WTC11 (cell line): ENCODE measurements at regions not wholly inside any gene's neighbourhood (a gene's known extent, or its start where the extent isn't known, plus 50 kb on each side); places are given as distances from the start of the nearest gene placed in this dataset.

ENCODE experiments used
- ATAC-seq: fragments of 200-7000 bp; cut with Tn5 transposase; 2 replicates; pipeline ENCODE4 v1.10.0; 2021; ENCODE audit warnings: mild to moderate bottlenecking, moderate library complexity
- CTCF ChIA-PET: fragments of 300-600 bp; sonication (Branson Sonifier 250); formaldehyde crosslinking; loops from one replicate; lab custom pipeline; 2021; ENCODE audit warnings: antibody characterized with exemption; lab: Charles Lee
- POLR2A ChIA-PET: fragments of 350-600 bp; sonication (Branson Sonifier 250); formaldehyde crosslinking; loops from one replicate; lab custom pipeline; 2021; ENCODE audit warnings: antibody characterized with exemption; lab: Charles Lee
- DNase-seq: peaks from one replicate; pipeline ENCODE4 v3.0.0; 2021; ENCODE audit warnings: low spot score
- H3K27ac Mint-ChIP-seq: 2 replicates; pipeline ENCODE4 v1.8.0; 2021; ENCODE audit warnings: mixed read lengths
- H3K27me3 Mint-ChIP-seq: 2 replicates; pipeline ENCODE4 v1.8.0; 2021; ENCODE audit warnings: low read depth, mild to moderate bottlenecking, moderate library complexity, mixed read lengths
- H3K36me3 Mint-ChIP-seq: 2 replicates; pipeline ENCODE4 v1.8.0; 2021; ENCODE audit warnings: mixed read lengths
- H3K4me1 Mint-ChIP-seq: 2 replicates; pipeline ENCODE4 v1.8.0; 2022; ENCODE audit warnings: mixed read lengths
- H3K4me3 Mint-ChIP-seq: 2 replicates; pipeline ENCODE4 v1.8.0; 2021; ENCODE audit warnings: mild to moderate bottlenecking, moderate library complexity, mixed read lengths
- H3K9me3 Mint-ChIP-seq: 2 replicates; pipeline ENCODE4 v1.8.0; 2021; ENCODE audit warnings: mixed read lengths
- AFF4 ChIP-seq: sonication (generic); formaldehyde crosslinking; IDR thresholded peaks from 2 replicates; pipeline ENCODE4 v1.8.1; 2023; ENCODE audit warnings: mild to moderate bottlenecking, missing genetic modification reagents, borderline replicate concordance
- AR ChIP-seq: fragments of 250-450 bp; sonication (Bioruptor Pico); IDR thresholded peaks from 2 replicates; pipeline ENCODE4 v1.9.0; 2021; ENCODE audit warnings: mild to moderate bottlenecking
- ATF2 ChIP-seq: sonication (generic); formaldehyde crosslinking; IDR thresholded peaks from 2 replicates; pipeline ENCODE4 v1.8.1; 2022; ENCODE audit warnings: low read depth, missing genetic modification reagents, borderline replicate concordance
- ERG ChIP-seq: fragments of 250-450 bp; sonication (Bioruptor Pico); IDR thresholded peaks from 2 replicates; pipeline ENCODE4 v1.8.0; 2021; ENCODE audit warnings: mild to moderate bottlenecking
- FOXP4 ChIP-seq: sonication (generic); formaldehyde crosslinking; IDR thresholded peaks from 2 replicates; pipeline ENCODE4 v1.8.0; 2022; ENCODE audit warnings: mild to moderate bottlenecking, missing genetic modification reagents
- GABPB1 ChIP-seq: sonication (generic); formaldehyde crosslinking; IDR thresholded peaks from 2 replicates; pipeline ENCODE4 v1.8.1; 2023; ENCODE audit warnings: mild to moderate bottlenecking, missing genetic modification reagents
- JAZF1 ChIP-seq: fragments of 250-450 bp; sonication (Bioruptor Pico); IDR thresholded peaks from 2 replicates; pipeline ENCODE4 v1.9.0; 2021; ENCODE audit warnings: moderate library complexity, mild to moderate bottlenecking, inconsistent platforms
- PREB ChIP-seq: sonication (generic); formaldehyde crosslinking; IDR thresholded peaks from 2 replicates; pipeline ENCODE4 v1.8.1; 2022; ENCODE audit warnings: mild to moderate bottlenecking, missing genetic modification reagents, moderate library complexity, borderline replicate concordance
- SOX15 ChIP-seq: fragments of 250-450 bp; sonication (Bioruptor Pico); IDR thresholded peaks from 2 replicates; pipeline ENCODE4 v1.9.0; 2021; ENCODE audit warnings: mild to moderate bottlenecking
- ZNF232 ChIP-seq: sonication (generic); formaldehyde crosslinking; IDR thresholded peaks from 2 replicates; pipeline ENCODE4 v1.8.0; 2022; ENCODE audit warnings: mild to moderate bottlenecking, missing genetic modification reagents
- ZNF423 ChIP-seq: fragments of 250-450 bp; sonication (Bioruptor Pico); IDR thresholded peaks from 2 replicates; pipeline ENCODE4 v2.1.2; 2022; ENCODE audit warnings: mild to moderate bottlenecking, moderate library complexity
- ZSCAN18 ChIP-seq: fragments of 250-450 bp; sonication (Bioruptor Pico); IDR thresholded peaks from 2 replicates; pipeline ENCODE4 v2.1.2; 2022; ENCODE audit warnings: mild to moderate bottlenecking, moderate library complexity

GRCh38 chr16:24414534-24414933, 124.8 kb upstream of the RBBP6 start:
- CTCF ChIA-PET, result no interaction called here
- Mint-ChIP-seq H3K9me3 (peaks cover 19% of the 10 kb centered on the region), H3K4me1 (peaks cover 16% of the 10 kb centered on the region), H3K27me3 (no peaks in the 10 kb centered on the region)
- no peak for ATAC-seq
- TF ChIP-seq ERG (no peak), ZNF232 (CRISPR knock-in tag) (no peak), ZNF423 (no peak), ATF2 (CRISPR knock-in tag) (no peak), AR (CRISPR knock-in tag) (no peak), ZSCAN18 (CRISPR knock-in tag) (no peak), FOXP4 (no peak), GABPB1 (no peak), JAZF1 (CRISPR knock-in tag) (no peak), SOX15 (CRISPR knock-in tag) (no peak), PREB (CRISPR knock-in tag) (no peak), AFF4 (CRISPR knock-in tag) (no peak)
- TF ChIP-seq, all 79 proteins: peak for 0
- Mint-ChIP-seq H3K4me3 (no peak overlapping the region), H3K36me3 (peaks cover 8% of the 10 kb centered on the region), H3K27ac (no peak overlapping the region)
- DNase-seq, result no peak
- POLR2A ChIA-PET, result no interaction called here
